GM23338 (cell line): ENCODE measurements at regions not wholly inside any gene's neighbourhood (a gene's known extent, or its start where the extent isn't known, plus 50 kb on each side); places are given as distances from the start of the nearest gene placed in this dataset.

Experiments
- STAT1 ChIP-seq: IDR thresholded peaks from one replicate; pipeline ENCODE4 v1.6.1; 2016; ENCODE audit warnings: antibody characterized with exemption; ENCODE audit not compliant: unreplicated experiment
- TF ChIP-seq, protein P1 (sequence below), 2 experiments: fragments of 200-600 bp in 1 of 2; sonication (generic) in 1 of 2; conservative IDR thresholded peaks; 2 replicates each; pipeline versions ENCODE4 v1.5.1 to v1.6.1; 2016 to 2017; ENCODE audit warnings: antibody characterized with exemption in 2 of 2, low read depth in 2 of 2, mild to moderate bottlenecking in 2 of 2, moderate library complexity in 1 of 2

DNA sequence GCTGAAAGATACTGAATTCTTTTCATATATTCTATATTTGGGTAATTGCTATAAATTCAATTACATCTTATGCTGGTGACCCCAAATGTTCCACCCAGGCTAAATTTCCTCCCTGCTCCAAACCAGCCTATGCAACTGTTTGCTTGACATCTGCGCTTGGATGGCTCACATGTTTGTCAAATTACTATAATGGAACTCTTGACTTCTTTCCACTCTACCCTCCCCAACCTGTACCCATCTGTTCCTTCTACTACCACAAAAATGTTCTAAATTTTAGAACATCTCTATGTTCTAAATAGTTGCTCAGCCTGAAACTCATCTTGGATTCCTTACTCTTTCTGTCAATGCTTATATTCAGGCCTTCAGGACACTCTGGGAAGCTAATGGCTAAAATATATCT, 249.9 kb upstream of the SMIM30 start:
- TF ChIP-seq, protein P1, sequence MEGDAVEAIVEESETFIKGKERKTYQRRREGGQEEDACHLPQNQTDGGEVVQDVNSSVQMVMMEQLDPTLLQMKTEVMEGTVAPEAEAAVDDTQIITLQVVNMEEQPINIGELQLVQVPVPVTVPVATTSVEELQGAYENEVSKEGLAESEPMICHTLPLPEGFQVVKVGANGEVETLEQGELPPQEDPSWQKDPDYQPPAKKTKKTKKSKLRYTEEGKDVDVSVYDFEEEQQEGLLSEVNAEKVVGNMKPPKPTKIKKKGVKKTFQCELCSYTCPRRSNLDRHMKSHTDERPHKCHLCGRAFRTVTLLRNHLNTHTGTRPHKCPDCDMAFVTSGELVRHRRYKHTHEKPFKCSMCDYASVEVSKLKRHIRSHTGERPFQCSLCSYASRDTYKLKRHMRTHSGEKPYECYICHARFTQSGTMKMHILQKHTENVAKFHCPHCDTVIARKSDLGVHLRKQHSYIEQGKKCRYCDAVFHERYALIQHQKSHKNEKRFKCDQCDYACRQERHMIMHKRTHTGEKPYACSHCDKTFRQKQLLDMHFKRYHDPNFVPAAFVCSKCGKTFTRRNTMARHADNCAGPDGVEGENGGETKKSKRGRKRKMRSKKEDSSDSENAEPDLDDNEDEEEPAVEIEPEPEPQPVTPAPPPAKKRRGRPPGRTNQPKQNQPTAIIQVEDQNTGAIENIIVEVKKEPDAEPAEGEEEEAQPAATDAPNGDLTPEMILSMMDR (conservative IDR thresholded peaks at IDR 0.05; ENCODE audit: low read depth in 2 of 2), result no peak
- no peak for TF ChIP-seq STAT1
